Activated naive CD4-positive, alpha-beta T cell treated with anti-CD3 and anti-CD28 coated beads, Interleukin-2, amount 10 ng/mL, durations not matched to agents 7 days and 5 days (primary cell): ENCODE measurements at regions not wholly inside any gene's neighbourhood (a gene's known extent, or its start where the extent isn't known, plus 50 kb on each side); places are given as distances from the start of the nearest gene placed in this dataset.
"Not testable (repeated sequence)": the region's sequence is repeated elsewhere in the genome, so short reads cannot be mapped to it uniquely, and the experiment has no call there.

Source experiments
- CTCF ChIA-PET: fragments of 350-600 bp; sonication (Branson Sonifier 250); formaldehyde crosslinking; loops from one replicate; lab custom pipeline; 2021; ENCODE audit warnings: antibody characterized with exemption; lab: Charles Lee
- DNase-seq: peaks from one replicate; pipeline ENCODE4 v3.0.0-alpha.2; 2020
- H3K27ac Mint-ChIP-seq: one replicate; pipeline ENCODE4 v1.8.0; 2021; ENCODE audit warnings: mild to moderate bottlenecking, moderate library complexity, mixed read lengths
- H3K27me3 Mint-ChIP-seq: one replicate; pipeline ENCODE4 v1.8.0; 2021; ENCODE audit warnings: mild to moderate bottlenecking, mixed read lengths
- H3K36me3 Mint-ChIP-seq: one replicate; pipeline ENCODE4 v1.8.0; 2021; ENCODE audit warnings: mixed read lengths
- H3K4me1 Mint-ChIP-seq: one replicate; pipeline ENCODE4 v1.8.0; 2021; ENCODE audit warnings: mixed read lengths
- H3K4me3 Mint-ChIP-seq: one replicate; pipeline ENCODE4 v1.8.0; 2021; ENCODE audit warnings: mild to moderate bottlenecking, moderate library complexity, mixed read lengths
- H3K9me3 Mint-ChIP-seq: one replicate; pipeline ENCODE4 v1.8.0; 2021; ENCODE audit warnings: mixed read lengths

GRCh38 chr3:26081166-26081565 lies 291.3 kb downstream of the OXSM start:
- CTCF ChIA-PET, result no interaction called here
- no peak overlapping the region for H3K4me3 Mint-ChIP-seq
- H3K27me3 Mint-ChIP-seq, result no peaks in the 10 kb centered on the region
- H3K36me3 Mint-ChIP-seq, result no peaks in the 10 kb centered on the region
- no peak for DNase-seq
- no peak overlapping the region for H3K27ac Mint-ChIP-seq
- peaks cover under 1% of the 10 kb centered on the region for H3K9me3 Mint-ChIP-seq
- H3K4me1 Mint-ChIP-seq, result no peaks in the 10 kb centered on the region

DNA sequence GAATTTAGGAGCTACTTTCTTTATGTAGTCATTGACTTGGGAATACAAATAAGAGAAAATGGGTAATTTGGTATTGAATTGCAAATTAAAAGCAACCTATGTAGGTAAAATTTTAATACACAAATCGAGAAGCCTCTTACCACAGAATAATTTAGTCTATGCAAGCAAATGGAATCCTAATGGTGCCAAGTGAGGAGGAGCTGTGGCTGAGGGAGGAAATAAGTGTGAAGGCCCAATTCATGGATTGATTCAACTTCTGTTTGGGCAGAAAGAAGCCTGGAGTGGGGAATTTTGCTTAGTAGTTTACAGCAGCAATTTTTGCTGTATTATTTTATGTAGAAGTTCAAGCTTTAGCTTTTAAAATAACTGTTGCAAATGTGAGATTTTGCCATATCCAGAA lies 291.9 kb downstream of the OXSM start:
- no peak overlapping the region for H3K4me3 Mint-ChIP-seq
- H3K9me3 Mint-ChIP-seq, result peaks cover 2% of the 10 kb centered on the region
- H3K4me1 Mint-ChIP-seq, result no peaks in the 10 kb centered on the region
- H3K36me3 Mint-ChIP-seq, result no peaks in the 10 kb centered on the region
- H3K27ac Mint-ChIP-seq, result no peak overlapping the region
- DNase-seq, result no peak
- CTCF ChIA-PET, result no interaction called here
- H3K27me3 Mint-ChIP-seq, result no peaks in the 10 kb centered on the region

DNA sequence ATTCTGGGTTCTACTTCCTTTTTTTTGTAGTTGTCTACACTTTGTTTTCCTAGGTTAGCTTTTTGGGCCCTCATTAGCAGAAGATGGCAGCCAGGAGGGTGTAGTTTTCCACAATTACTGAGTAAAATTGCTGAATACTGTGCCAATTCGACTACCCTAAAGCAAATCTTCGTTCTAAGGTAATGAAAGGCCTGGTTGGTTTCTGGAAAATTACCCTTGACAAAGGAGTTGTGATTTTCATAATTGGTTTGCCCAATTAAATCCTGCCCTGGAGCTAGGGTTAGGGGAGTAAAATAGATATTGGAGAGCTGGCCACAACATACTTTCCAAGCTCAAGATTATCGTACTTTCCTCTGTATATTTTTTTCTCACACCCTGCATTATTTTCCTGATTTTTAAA lies 293.0 kb downstream of the OXSM start:
- Mint-ChIP-seq H3K36me3 (no peaks in the 10 kb centered on the region), H3K9me3 (peaks cover 6% of the 10 kb centered on the region), H3K4me1 (no peaks in the 10 kb centered on the region), H3K27me3 (no peaks in the 10 kb centered on the region), H3K4me3 (no peak overlapping the region), H3K27ac (no peak overlapping the region)
- CTCF ChIA-PET, result no interaction called here
- DNase-seq, result no peak

- H3K27me3 Mint-ChIP-seq, result no peaks in the 10 kb centered on the region
- no peaks in the 10 kb centered on the region for H3K4me1 Mint-ChIP-seq
- no peak overlapping the region for H3K4me3 Mint-ChIP-seq
- no peaks in the 10 kb centered on the region for H3K36me3 Mint-ChIP-seq
- no peak overlapping the region for H3K27ac Mint-ChIP-seq
- peaks cover 16% of the 10 kb centered on the region for H3K9me3 Mint-ChIP-seq
- CTCF ChIA-PET, result no interaction called here
- DNase-seq, result no peak
Observed at GRCh38 chr3:26084629-26085028, 294.7 kb downstream of the OXSM start.

GRCh38 chr3:26087751-26088150 lies 297.9 kb downstream of the OXSM start:
- peaks cover 16% of the 10 kb centered on the region for H3K9me3 Mint-ChIP-seq
- no peak overlapping the region for H3K27ac Mint-ChIP-seq
- no peak overlapping the region for H3K4me3 Mint-ChIP-seq
- no peaks in the 10 kb centered on the region for H3K4me1 Mint-ChIP-seq
- no peaks in the 10 kb centered on the region for H3K27me3 Mint-ChIP-seq
- CTCF ChIA-PET, result no interaction called here
- no peaks in the 10 kb centered on the region for H3K36me3 Mint-ChIP-seq
- no peak for DNase-seq

DNA sequence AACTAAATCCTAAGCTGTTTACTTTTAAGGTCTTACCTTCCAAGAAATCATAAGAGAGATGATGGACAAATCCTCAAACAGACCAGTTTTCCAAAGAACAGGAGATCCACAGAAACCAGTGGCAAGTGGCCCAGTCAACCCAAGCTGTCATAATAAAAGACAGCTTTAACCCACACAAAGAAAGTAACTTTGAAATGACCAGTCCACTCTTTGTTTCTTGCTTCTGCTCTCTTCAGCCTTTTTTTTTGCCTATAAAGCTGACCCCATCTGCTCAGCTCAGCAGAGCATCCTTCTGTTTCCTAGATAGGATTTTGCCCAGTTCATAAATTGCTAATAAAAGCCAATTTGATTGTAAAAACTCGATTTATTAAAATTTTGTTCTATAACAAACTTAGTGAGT lies 299.4 kb downstream of the OXSM start:
- H3K4me3 Mint-ChIP-seq, result no peak overlapping the region
- H3K27ac Mint-ChIP-seq, result no peak overlapping the region
- no peaks in the 10 kb centered on the region for H3K27me3 Mint-ChIP-seq
- no peak for DNase-seq
- peaks cover 16% of the 10 kb centered on the region for H3K9me3 Mint-ChIP-seq
- H3K36me3 Mint-ChIP-seq, result no peaks in the 10 kb centered on the region
- H3K4me1 Mint-ChIP-seq, result no peaks in the 10 kb centered on the region
- CTCF ChIA-PET, result interaction anchor here (0.6 kb wide), 1 partner anchor 219 kb away, joined by 3 read pairs; no protein-coding TSS in a partner anchor

- Mint-ChIP-seq H3K4me1 (no peaks in the 10 kb centered on the region), H3K4me3 (no peak overlapping the region), H3K36me3 (no peaks in the 10 kb centered on the region), H3K27me3 (no peaks in the 10 kb centered on the region), H3K9me3 (peaks cover 23% of the 10 kb centered on the region), H3K27ac (no peak overlapping the region)
- no peak for DNase-seq
- CTCF ChIA-PET, result interaction anchor here (0.7 kb wide), 1 partner anchor 1126 kb away, joined by 3 read pairs; no protein-coding TSS in a partner anchor
Observed at GRCh38 chr3:26090589-26090988, 300.7 kb downstream of the OXSM start.

DNA sequence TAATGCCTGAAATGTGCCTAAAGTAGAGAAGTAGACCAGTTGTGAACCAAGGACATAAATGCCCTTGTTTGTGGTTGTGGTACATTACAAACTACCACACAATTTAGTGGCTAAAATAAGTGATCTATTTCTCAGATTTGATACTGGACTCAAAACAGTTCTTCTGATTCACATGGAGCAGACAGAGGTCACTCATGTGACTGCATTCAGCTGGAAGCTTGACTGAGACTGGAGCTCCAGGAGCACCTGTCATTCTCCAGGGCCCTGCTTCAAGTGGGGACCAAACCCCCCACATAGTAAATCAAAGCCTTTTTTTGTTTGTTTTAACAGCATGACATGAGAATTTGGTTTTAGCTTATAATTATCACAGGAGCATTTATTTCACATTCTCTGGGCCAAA lies 301.2 kb downstream of the OXSM start:
- H3K27me3 Mint-ChIP-seq, result no peaks in the 10 kb centered on the region
- peaks cover 27% of the 10 kb centered on the region for H3K9me3 Mint-ChIP-seq
- no peaks in the 10 kb centered on the region for H3K36me3 Mint-ChIP-seq
- no peak overlapping the region for H3K4me3 Mint-ChIP-seq
- no peaks in the 10 kb centered on the region for H3K4me1 Mint-ChIP-seq
- H3K27ac Mint-ChIP-seq, result no peak overlapping the region
- CTCF ChIA-PET, result interaction anchor here (0.7 kb wide), 1 partner anchor 1126 kb away, joined by 3 read pairs; no protein-coding TSS in a partner anchor
- no peak for DNase-seq

GRCh38 chr3:26091626-26092025 lies 301.7 kb downstream of the OXSM start:
- CTCF ChIA-PET, result no interaction called here
- no peak overlapping the region for H3K4me3 Mint-ChIP-seq
- H3K27me3 Mint-ChIP-seq, result no peaks in the 10 kb centered on the region
- peaks cover 26% of the 10 kb centered on the region for H3K9me3 Mint-ChIP-seq
- no peaks in the 10 kb centered on the region for H3K4me1 Mint-ChIP-seq
- no peaks in the 10 kb centered on the region for H3K36me3 Mint-ChIP-seq
- no peak for DNase-seq
- H3K27ac Mint-ChIP-seq, result no peak overlapping the region

DNA sequence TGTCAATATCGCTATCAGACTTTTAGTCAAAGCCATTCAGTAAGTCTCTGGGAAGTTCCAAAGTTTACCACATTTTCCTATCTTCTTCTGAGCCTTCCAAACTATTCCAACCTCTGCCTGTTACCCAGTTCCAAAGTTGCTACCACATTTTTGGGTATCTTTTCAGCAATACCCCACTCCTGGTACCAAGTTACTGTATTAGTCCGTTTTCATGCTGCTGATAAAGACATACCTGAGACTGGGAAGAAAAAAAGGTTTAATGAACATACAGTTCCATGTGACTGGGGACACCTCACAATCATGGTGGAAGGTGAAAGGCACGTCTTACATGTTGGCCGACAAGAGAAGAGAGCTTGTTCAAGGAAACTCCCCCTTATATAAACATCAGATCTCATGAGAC lies 307.2 kb downstream of the OXSM start:
- H3K27me3 Mint-ChIP-seq, H3K4me1 Mint-ChIP-seq, H3K27ac Mint-ChIP-seq, H3K36me3 Mint-ChIP-seq, CTCF ChIA-PET, DNase-seq, H3K4me3 Mint-ChIP-seq: not testable (repeated sequence)
- H3K9me3 Mint-ChIP-seq, result peaks cover 30% of the 10 kb centered on the region

DNA sequence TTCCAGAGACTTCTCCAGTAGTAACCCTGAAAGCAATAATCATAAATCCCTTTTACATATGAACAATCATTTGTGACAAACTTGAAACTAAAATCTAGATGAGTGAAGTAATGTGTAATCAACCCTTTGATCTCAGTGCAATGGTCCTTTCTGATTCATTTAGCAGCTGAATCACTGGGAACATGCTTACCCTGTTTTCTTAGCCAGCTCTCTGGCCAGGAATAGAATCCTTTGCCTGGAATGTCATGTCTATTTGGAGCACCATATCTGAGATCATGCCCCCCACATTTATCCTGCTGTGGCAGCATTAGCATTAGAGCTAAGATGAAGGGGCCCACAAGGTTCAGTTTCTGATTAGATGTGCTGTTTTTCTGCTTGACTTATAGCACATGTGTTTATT lies 309.8 kb downstream of the OXSM start:
- Mint-ChIP-seq H3K4me3 (no peak overlapping the region), H3K27ac (no peak overlapping the region), H3K4me1 (no peaks in the 10 kb centered on the region), H3K36me3 (no peaks in the 10 kb centered on the region), H3K27me3 (no peaks in the 10 kb centered on the region), H3K9me3 (peaks cover 30% of the 10 kb centered on the region)
- DNase-seq, result no peak
- CTCF ChIA-PET, result no interaction called here

- H3K27me3 Mint-ChIP-seq, result no peaks in the 10 kb centered on the region
- no peaks in the 10 kb centered on the region for H3K36me3 Mint-ChIP-seq
- H3K9me3 Mint-ChIP-seq, result peaks cover 27% of the 10 kb centered on the region
- no peak overlapping the region for H3K4me3 Mint-ChIP-seq
- no peak for DNase-seq
- no peak overlapping the region for H3K27ac Mint-ChIP-seq
- CTCF ChIA-PET, result no interaction called here
- H3K4me1 Mint-ChIP-seq, result no peaks in the 10 kb centered on the region
Observed at GRCh38 chr3:26100176-26100575, 310.3 kb downstream of the OXSM start.

GRCh38 chr3:26102376-26102775 lies 312.5 kb downstream of the OXSM start:
- no peaks in the 10 kb centered on the region for H3K36me3 Mint-ChIP-seq
- H3K4me1 Mint-ChIP-seq, result no peaks in the 10 kb centered on the region
- H3K27me3 Mint-ChIP-seq, result no peaks in the 10 kb centered on the region
- no peak overlapping the region for H3K4me3 Mint-ChIP-seq
- H3K27ac Mint-ChIP-seq, result no peak overlapping the region
- CTCF ChIA-PET, result no interaction called here
- peaks cover 11% of the 10 kb centered on the region for H3K9me3 Mint-ChIP-seq
- DNase-seq, result no peak

DNA sequence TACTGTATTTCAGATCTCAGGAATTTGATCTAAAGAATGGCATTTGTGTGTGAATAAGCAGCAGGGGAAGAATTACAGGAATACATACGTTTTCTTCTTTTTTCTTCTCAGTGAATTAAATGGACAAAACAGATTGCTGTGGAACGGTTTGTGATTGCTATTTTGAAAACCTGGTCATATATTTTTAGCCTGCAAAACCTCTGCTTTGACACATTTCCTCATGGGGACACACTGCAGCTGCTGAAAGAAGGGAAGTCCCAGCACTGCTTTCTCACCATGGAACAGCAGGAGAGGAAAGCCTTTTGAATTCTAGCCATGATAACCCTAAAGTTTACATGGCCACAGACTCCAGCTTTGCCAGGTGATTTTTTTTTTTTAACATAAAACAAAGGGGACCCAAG lies 315.0 kb downstream of the OXSM start:
- Mint-ChIP-seq H3K27me3 (no peaks in the 10 kb centered on the region), H3K36me3 (no peaks in the 10 kb centered on the region), H3K9me3 (no peaks in the 10 kb centered on the region), H3K4me3 (no peak overlapping the region), H3K27ac (no peak overlapping the region), H3K4me1 (no peaks in the 10 kb centered on the region)
- no peak for DNase-seq
- CTCF ChIA-PET, result no interaction called here

GRCh38 chr3:26105261-26105660 lies 315.4 kb downstream of the OXSM start:
- Mint-ChIP-seq H3K27ac (no peak overlapping the region), H3K27me3 (no peaks in the 10 kb centered on the region), H3K4me1 (no peaks in the 10 kb centered on the region), H3K9me3 (no peaks in the 10 kb centered on the region), H3K36me3 (no peaks in the 10 kb centered on the region), H3K4me3 (no peak overlapping the region)
- CTCF ChIA-PET, result no interaction called here
- no peak for DNase-seq

GRCh38 chr3:26106228-26106627 lies 316.3 kb downstream of the OXSM start:
- Mint-ChIP-seq H3K4me1 (no peaks in the 10 kb centered on the region), H3K9me3 (no peaks in the 10 kb centered on the region), H3K36me3 (no peaks in the 10 kb centered on the region), H3K27ac (no peak overlapping the region), H3K27me3 (no peaks in the 10 kb centered on the region), H3K4me3 (no peak overlapping the region)
- CTCF ChIA-PET, result no interaction called here
- DNase-seq, result no peak
